ENCODE measurements at regions not wholly inside any gene's neighbourhood (a gene's known extent, or its start where the extent isn't known, plus 50 kb on each side); places are given as distances from the start of the nearest gene placed in this dataset.

DNA sequence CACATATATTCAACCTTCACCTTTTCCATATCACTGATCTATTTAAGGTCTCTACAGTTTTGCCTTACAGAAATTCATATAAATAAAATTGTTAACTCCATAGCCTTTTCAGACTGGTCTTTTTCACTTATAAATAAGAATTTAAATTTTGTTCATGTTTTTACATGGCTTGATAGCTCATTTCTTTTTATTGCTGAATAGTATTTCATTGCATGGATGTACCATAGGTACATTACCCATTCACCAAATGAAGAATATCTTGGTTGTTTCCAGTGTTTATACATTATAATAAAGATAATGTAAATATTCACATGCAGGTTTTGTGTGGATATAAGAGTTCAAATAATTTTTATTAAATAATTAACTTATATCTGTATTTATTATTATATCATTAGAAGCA is 1765.0 kb downstream of the OTOL1 start:
- ChIA-PET CTCF (no interaction called here), POLR2A (no interaction called here)
- Histone ChIP-seq H3K4me1 (ENCODE audit: control insufficient read depth in 2 of 2, insufficient read depth in 2 of 2, low read length in 2 of 2) (no peaks in the 10 kb centered on the region), H3K27me3 (replicated peaks in 1 of 4; ENCODE audit: control extremely low read depth in 1 of 4, control insufficient read depth in 3 of 4, insufficient read depth in 4 of 4, low read length in 3 of 4) (no peaks in the 10 kb centered on the region), H3K36me3 (replicated peaks in 1 of 2; ENCODE audit: control extremely low read depth in 1 of 2, control insufficient read depth in 1 of 2, extremely low read depth in 1 of 2, insufficient read depth in 2 of 2, low read length in 1 of 2) (no peaks in the 10 kb centered on the region), H4K20me1 (ENCODE audit: control insufficient read depth, insufficient read depth, low read length, poor library complexity, severe bottlenecking) (no peaks in the 10 kb centered on the region), H3K79me2 (ENCODE audit: control insufficient read depth, insufficient read depth, low read length) (no peaks in the 10 kb centered on the region), H3K4me2 (replicated peaks; ENCODE audit: low read depth, low read length, poor library complexity, severe bottlenecking) (no peak overlapping the region), H3K9ac (ENCODE audit: low read length) (no peak overlapping the region), H2AFZ (ENCODE audit: insufficient read depth, low read depth, low read length, poor library complexity, severe bottlenecking) (no peak overlapping the region), H3K4me3 (ENCODE audit: control extremely low read depth in 1 of 5, extremely low read depth in 1 of 5, insufficient read depth in 1 of 5, low read depth in 2 of 5, low read length in 4 of 5) (no peak overlapping the region), H3K27ac (ENCODE audit: low read length in 2 of 2) (no peak overlapping the region), H3K9me3 (ENCODE audit: control extremely low read depth in 1 of 3, control insufficient read depth in 2 of 3, insufficient read depth in 1 of 3, low read length in 2 of 3) (no peaks in the 10 kb centered on the region)
- H3K4me3 Mint-ChIP-seq = no peak overlapping the region
- ATAC-seq (ENCODE audit: low read depth) (no peak), DNase-seq (no peak)
- H3K27me3 Mint-ChIP-seq = no peaks in the 10 kb centered on the region
- TF ChIP-seq CTCF (IDR thresholded peaks at IDR 0.05) (no peak), EZH2 (IDR thresholded peaks at IDR 0.05; ENCODE audit: borderline replicate concordance, insufficient read depth, low read depth, low read length, poor library complexity, severe bottlenecking) (no peak)
- H3K4me1 Mint-ChIP-seq = no peaks in the 10 kb centered on the region
- no peak overlapping the region for H3K27ac Mint-ChIP-seq
- intact Hi-C loops (cut with micrococcal nuclease) = no loop called here
- peaks cover 10% of the 10 kb centered on the region for H3K9me3 Mint-ChIP-seq (ENCODE audit: insufficient read depth)

DNA sequence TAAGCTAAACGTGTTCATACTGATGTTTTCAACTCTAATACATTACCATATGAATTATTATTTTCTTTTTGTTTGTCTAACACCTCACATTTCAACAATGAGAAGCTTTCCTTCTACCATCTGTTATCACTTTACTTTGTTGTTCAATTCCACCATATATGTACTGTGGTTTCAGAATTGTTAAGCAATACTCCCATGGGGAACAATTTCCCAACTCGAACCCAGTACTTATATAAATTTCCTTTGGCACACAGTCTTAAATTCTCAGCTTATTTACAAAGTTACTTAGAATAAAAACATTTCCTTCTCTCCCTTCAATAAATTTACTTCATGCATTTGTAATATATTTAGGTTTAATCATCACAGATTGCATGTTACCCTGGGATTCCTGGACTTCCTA is 1764.4 kb downstream of the OTOL1 start:
- no CpG with 5 or more reads among the region's 2 CpGs for WGBS (ENCODE audit: insufficient coverage)
- no peak overlapping the region for H3K27ac Mint-ChIP-seq
- CTCF ChIA-PET = no interaction called here
- H3K4me3 Mint-ChIP-seq = no peak overlapping the region
- Histone ChIP-seq H3K4me2 (replicated peaks; ENCODE audit: low read depth, low read length, poor library complexity, severe bottlenecking) (no peak overlapping the region), H3K9ac (ENCODE audit: low read length) (no peak overlapping the region), H3K4me1 (ENCODE audit: control insufficient read depth in 2 of 2, insufficient read depth in 2 of 2, low read length in 2 of 2) (no peaks in the 10 kb centered on the region), H2AFZ (ENCODE audit: insufficient read depth, low read depth, low read length, poor library complexity, severe bottlenecking) (no peak overlapping the region), H3K27me3 (replicated peaks in 1 of 4; ENCODE audit: control extremely low read depth in 1 of 4, control insufficient read depth in 3 of 4, insufficient read depth in 4 of 4, low read length in 3 of 4) (no peaks in the 10 kb centered on the region), H3K4me3 (ENCODE audit: control extremely low read depth in 1 of 5, extremely low read depth in 1 of 5, insufficient read depth in 1 of 5, low read depth in 2 of 5, low read length in 4 of 5) (no peak overlapping the region), H3K36me3 (replicated peaks in 1 of 2; ENCODE audit: control extremely low read depth in 1 of 2, control insufficient read depth in 1 of 2, extremely low read depth in 1 of 2, insufficient read depth in 2 of 2, low read length in 1 of 2) (no peaks in the 10 kb centered on the region), H3K9me3 (ENCODE audit: control extremely low read depth in 1 of 3, control insufficient read depth in 2 of 3, insufficient read depth in 1 of 3, low read length in 2 of 3) (no peaks in the 10 kb centered on the region), H4K20me1 (ENCODE audit: control insufficient read depth, insufficient read depth, low read length, poor library complexity, severe bottlenecking) (no peaks in the 10 kb centered on the region), H3K79me2 (ENCODE audit: control insufficient read depth, insufficient read depth, low read length) (no peaks in the 10 kb centered on the region), H3K27ac (ENCODE audit: low read length in 2 of 2) (no peak overlapping the region)
- intact Hi-C loops (cut with micrococcal nuclease) = no loop called here
- H3K27me3 Mint-ChIP-seq = no peaks in the 10 kb centered on the region
- POLR2A ChIA-PET = no interaction called here
- TF ChIP-seq EZH2 (IDR thresholded peaks at IDR 0.05; ENCODE audit: borderline replicate concordance, insufficient read depth, low read depth, low read length, poor library complexity, severe bottlenecking) (no peak), CTCF (IDR thresholded peaks at IDR 0.05) (no peak)
- no peaks in the 10 kb centered on the region for H3K4me1 Mint-ChIP-seq
- ATAC-seq (ENCODE audit: low read depth) (no peak), DNase-seq (no peak)
- peaks cover 10% of the 10 kb centered on the region for H3K9me3 Mint-ChIP-seq (ENCODE audit: insufficient read depth)

Measured in B cell (primary cell).